Neural cell (in vitro differentiated cells): ENCODE measurements at regions not wholly inside any gene's neighbourhood (a gene's known extent, or its start where the extent isn't known, plus 50 kb on each side); places are given as distances from the start of the nearest gene placed in this dataset.
"Not testable (repeated sequence)": the region's sequence is repeated elsewhere in the genome, so short reads cannot be mapped to it uniquely, and the experiment has no call there.

ENCODE experiments used
- POLR2AphosphoS5 ChIP-seq: IDR thresholded peaks from 2 replicates; pipeline ENCODE4 v1.6.1; 2012
- SMC3 ChIP-seq: fragments of 450-650 bp; conservative IDR thresholded peaks from 2 replicates; pipeline ENCODE4 v1.6.1; 2014; ENCODE audit warnings: antibody characterized with exemption, mild to moderate bottlenecking, moderate library complexity; ENCODE audit not compliant: poor library complexity
- TF ChIP-seq, protein P1 (sequence below): fragments of 450-650 bp; IDR thresholded peaks from 2 replicates; pipeline ENCODE4 v1.5.1; 2014; ENCODE audit warnings: antibody characterized with exemption, mild to moderate bottlenecking, moderate library complexity; ENCODE audit not compliant: poor library complexity, severe bottlenecking

DNA sequence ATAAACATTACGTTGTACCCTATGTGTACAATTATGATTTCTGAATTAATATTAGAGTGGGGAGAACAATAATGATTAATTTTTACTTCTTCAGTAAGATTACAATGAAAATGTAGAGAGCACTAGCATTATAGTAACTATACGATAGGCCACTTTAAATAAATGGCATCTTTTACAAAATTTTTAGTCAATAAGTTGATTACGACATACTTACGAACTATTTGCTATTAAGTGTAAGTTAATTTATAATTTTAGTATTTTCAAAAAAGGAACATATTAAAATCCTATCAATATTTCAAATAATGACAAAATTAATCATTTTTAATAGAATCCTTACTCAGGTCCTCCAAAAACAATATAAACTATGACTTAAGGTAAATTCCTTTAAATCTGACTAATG, 75.6 kb upstream of the NPIPB12 start:
- TF ChIP-seq, protein P1, sequence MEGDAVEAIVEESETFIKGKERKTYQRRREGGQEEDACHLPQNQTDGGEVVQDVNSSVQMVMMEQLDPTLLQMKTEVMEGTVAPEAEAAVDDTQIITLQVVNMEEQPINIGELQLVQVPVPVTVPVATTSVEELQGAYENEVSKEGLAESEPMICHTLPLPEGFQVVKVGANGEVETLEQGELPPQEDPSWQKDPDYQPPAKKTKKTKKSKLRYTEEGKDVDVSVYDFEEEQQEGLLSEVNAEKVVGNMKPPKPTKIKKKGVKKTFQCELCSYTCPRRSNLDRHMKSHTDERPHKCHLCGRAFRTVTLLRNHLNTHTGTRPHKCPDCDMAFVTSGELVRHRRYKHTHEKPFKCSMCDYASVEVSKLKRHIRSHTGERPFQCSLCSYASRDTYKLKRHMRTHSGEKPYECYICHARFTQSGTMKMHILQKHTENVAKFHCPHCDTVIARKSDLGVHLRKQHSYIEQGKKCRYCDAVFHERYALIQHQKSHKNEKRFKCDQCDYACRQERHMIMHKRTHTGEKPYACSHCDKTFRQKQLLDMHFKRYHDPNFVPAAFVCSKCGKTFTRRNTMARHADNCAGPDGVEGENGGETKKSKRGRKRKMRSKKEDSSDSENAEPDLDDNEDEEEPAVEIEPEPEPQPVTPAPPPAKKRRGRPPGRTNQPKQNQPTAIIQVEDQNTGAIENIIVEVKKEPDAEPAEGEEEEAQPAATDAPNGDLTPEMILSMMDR = not testable (repeated sequence)
- TF ChIP-seq SMC3, POLR2AphosphoS5: not testable (repeated sequence)
